ENCODE measurements at regions not wholly inside any gene's neighbourhood (a gene's known extent, or its start where the extent isn't known, plus 50 kb on each side); places are given as distances from the start of the nearest gene placed in this dataset.

DNA sequence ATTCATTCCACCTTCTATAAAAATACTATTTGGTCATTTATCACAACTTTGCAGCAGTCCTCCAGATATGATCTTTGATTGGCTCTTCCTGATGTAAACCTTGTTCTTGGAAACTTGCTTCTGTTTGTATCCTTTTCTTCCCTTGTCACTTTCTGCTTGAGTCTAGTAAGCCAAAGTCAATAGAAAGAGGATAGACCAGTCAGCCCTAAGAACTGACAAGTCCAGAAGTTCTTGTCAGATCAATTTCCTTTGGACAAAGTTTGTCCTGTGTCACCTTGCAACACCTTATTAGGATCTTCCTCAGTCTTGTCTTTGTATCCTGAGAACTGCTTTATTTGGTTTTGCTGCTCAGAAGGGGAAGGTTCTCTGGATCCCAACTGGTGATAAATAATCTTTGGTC is 87.9 kb upstream of the CCDC54 start:
- no peak overlapping the region for H2AFZ ChIP-seq (ENCODE audit: low read length)
- H3K27ac ChIP-seq (ENCODE audit: low read depth, low read length, poor library complexity, severe bottlenecking), result no peak overlapping the region
- H3K79me2 ChIP-seq (ENCODE audit: insufficient read depth, low read length), result no peaks in the 10 kb centered on the region

DNA sequence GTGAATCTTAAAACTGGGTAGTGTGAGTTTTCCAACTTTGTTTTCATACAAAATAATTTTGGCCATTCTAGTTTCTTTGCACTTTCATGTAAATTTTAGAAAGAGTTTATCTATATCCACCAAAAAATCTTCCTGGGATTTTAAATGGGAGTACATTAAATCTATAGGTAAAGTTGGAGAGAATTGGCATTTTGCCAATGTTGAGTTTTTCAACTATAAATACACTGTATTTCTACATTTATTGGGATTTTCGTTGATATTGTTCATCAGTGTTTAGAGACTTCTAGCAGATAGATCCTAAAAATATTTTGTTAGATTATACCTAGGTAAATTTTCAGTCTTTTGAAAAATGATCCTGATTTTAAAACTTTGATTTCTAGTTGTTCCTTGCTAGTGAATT is 83.1 kb upstream of the CCDC54 start:
- Histone ChIP-seq H3K4me1 (ENCODE audit: insufficient read depth, low read length, severe bottlenecking) (no peaks in the 10 kb centered on the region), H3K9me2 (ENCODE audit: low read depth, low read length) (no peaks in the 10 kb centered on the region), H4K20me1 (ENCODE audit: insufficient read depth, low read length) (no peaks in the 10 kb centered on the region), H3K36me3 (ENCODE audit: insufficient read depth, low read length) (no peaks in the 10 kb centered on the region), H3K9ac (ENCODE audit: low read length) (no peak overlapping the region), H3K27me3 (ENCODE audit: insufficient read depth, low read length) (no peaks in the 10 kb centered on the region), H3K27ac (ENCODE audit: low read depth, low read length, poor library complexity, severe bottlenecking) (no peak overlapping the region), H3K9me3 (ENCODE audit: low read length) (no peaks in the 10 kb centered on the region), H3K4me2 (ENCODE audit: low read length) (no peak overlapping the region), H2AFZ (ENCODE audit: low read length) (no peak overlapping the region), H3K4me3 (ENCODE audit: low read depth, low read length, poor library complexity, severe bottlenecking) (no peak overlapping the region), H3F3A (ENCODE audit: insufficient read depth, low read length) (no peaks in the 10 kb centered on the region), H3K79me2 (ENCODE audit: insufficient read depth, low read length) (no peaks in the 10 kb centered on the region)
- no peak for TF ChIP-seq EZH2 (IDR thresholded peaks at IDR 0.05; ENCODE audit: borderline replicate concordance, low read length)
- TF ChIP-seq, protein P1, sequence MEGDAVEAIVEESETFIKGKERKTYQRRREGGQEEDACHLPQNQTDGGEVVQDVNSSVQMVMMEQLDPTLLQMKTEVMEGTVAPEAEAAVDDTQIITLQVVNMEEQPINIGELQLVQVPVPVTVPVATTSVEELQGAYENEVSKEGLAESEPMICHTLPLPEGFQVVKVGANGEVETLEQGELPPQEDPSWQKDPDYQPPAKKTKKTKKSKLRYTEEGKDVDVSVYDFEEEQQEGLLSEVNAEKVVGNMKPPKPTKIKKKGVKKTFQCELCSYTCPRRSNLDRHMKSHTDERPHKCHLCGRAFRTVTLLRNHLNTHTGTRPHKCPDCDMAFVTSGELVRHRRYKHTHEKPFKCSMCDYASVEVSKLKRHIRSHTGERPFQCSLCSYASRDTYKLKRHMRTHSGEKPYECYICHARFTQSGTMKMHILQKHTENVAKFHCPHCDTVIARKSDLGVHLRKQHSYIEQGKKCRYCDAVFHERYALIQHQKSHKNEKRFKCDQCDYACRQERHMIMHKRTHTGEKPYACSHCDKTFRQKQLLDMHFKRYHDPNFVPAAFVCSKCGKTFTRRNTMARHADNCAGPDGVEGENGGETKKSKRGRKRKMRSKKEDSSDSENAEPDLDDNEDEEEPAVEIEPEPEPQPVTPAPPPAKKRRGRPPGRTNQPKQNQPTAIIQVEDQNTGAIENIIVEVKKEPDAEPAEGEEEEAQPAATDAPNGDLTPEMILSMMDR (IDR thresholded peaks at IDR 0.05; ENCODE audit: low read length), result no peak

More for the DNA sequence above, 87.9 kb upstream of the CCDC54 start:
- Histone ChIP-seq H3K9me2 (ENCODE audit: low read depth, low read length) (no peaks in the 10 kb centered on the region), H3K4me1 (ENCODE audit: insufficient read depth, low read length, severe bottlenecking) (peaks cover 12% of the 10 kb centered on the region), H3K27me3 (ENCODE audit: insufficient read depth, low read length) (no peaks in the 10 kb centered on the region), H3K4me2 (ENCODE audit: low read length) (no peak overlapping the region), H3K9me3 (ENCODE audit: low read length) (no peaks in the 10 kb centered on the region), H3F3A (ENCODE audit: insufficient read depth, low read length) (no peaks in the 10 kb centered on the region), H3K36me3 (ENCODE audit: insufficient read depth, low read length) (no peaks in the 10 kb centered on the region), H3K4me3 (ENCODE audit: low read depth, low read length, poor library complexity, severe bottlenecking) (no peak overlapping the region), H3K9ac (ENCODE audit: low read length) (no peak overlapping the region), H4K20me1 (ENCODE audit: insufficient read depth, low read length) (no peaks in the 10 kb centered on the region)
- no peak for TF ChIP-seq EZH2 (IDR thresholded peaks at IDR 0.05; ENCODE audit: borderline replicate concordance, low read length)
- TF ChIP-seq, protein P1 (IDR thresholded peaks at IDR 0.05; ENCODE audit: low read length), result no peak

DNA sequence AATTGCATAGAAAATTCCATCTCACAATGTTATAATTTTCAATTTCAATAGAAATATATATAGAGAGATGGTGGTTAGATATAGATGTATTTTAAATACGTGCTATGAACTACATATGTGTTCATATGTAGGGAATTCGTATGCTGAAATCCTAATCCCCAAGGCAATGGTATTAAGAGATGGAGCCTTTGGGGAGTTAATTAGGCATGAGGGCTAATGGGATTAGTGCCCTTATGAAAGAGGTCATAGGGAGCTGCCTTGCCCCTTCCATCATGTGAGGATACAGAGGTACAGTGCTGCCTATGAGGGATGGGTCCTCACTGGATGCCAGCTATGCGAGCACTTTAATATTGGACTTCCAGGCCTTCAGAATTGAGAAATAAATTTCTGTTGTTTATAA is 79.6 kb upstream of the CCDC54 start:
- Histone ChIP-seq H3K36me3 (ENCODE audit: insufficient read depth, low read length) (no peaks in the 10 kb centered on the region), H3K4me1 (ENCODE audit: insufficient read depth, low read length, severe bottlenecking) (no peaks in the 10 kb centered on the region), H3K9me2 (ENCODE audit: low read depth, low read length) (no peaks in the 10 kb centered on the region), H3K79me2 (ENCODE audit: insufficient read depth, low read length) (no peaks in the 10 kb centered on the region), H3K4me3 (ENCODE audit: low read depth, low read length, poor library complexity, severe bottlenecking) (no peak overlapping the region), H3K4me2 (ENCODE audit: low read length) (no peak overlapping the region), H3K9ac (ENCODE audit: low read length) (no peak overlapping the region), H3K9me3 (ENCODE audit: low read length) (no peaks in the 10 kb centered on the region), H3F3A (ENCODE audit: insufficient read depth, low read length) (no peaks in the 10 kb centered on the region), H2AFZ (ENCODE audit: low read length) (no peak overlapping the region), H4K20me1 (ENCODE audit: insufficient read depth, low read length) (no peaks in the 10 kb centered on the region), H3K27ac (ENCODE audit: low read depth, low read length, poor library complexity, severe bottlenecking) (no peak overlapping the region), H3K27me3 (ENCODE audit: insufficient read depth, low read length) (no peaks in the 10 kb centered on the region)
- no peak for TF ChIP-seq EZH2 (IDR thresholded peaks at IDR 0.05; ENCODE audit: borderline replicate concordance, low read length)
- TF ChIP-seq, protein P1 (IDR thresholded peaks at IDR 0.05; ENCODE audit: low read length), result no peak

Measured in OCI-LY1 (cell line).